GM23248 (cell line): ENCODE measurements at regions not wholly inside any gene's neighbourhood (a gene's known extent, or its start where the extent isn't known, plus 50 kb on each side); places are given as distances from the start of the nearest gene placed in this dataset.

Experiments
- EZH2 ChIP-seq: fragments of 200-600 bp; sonication (generic); IDR thresholded peaks from 2 replicates; pipeline ENCODE4 v1.6.1; 2018; ENCODE audit warnings: antibody characterized with exemption, mild to moderate bottlenecking; ENCODE audit not compliant: insufficient read depth, poor library complexity, severe bottlenecking
- EZH2phosphoT487 ChIP-seq: fragments of 200-600 bp; sonication (generic); IDR thresholded peaks from 2 replicates; pipeline ENCODE4 v1.6.1; 2018; ENCODE audit warnings: antibody characterized with exemption, moderate library complexity, mild to moderate bottlenecking, low read depth; ENCODE audit not compliant: insufficient read depth

DNA sequence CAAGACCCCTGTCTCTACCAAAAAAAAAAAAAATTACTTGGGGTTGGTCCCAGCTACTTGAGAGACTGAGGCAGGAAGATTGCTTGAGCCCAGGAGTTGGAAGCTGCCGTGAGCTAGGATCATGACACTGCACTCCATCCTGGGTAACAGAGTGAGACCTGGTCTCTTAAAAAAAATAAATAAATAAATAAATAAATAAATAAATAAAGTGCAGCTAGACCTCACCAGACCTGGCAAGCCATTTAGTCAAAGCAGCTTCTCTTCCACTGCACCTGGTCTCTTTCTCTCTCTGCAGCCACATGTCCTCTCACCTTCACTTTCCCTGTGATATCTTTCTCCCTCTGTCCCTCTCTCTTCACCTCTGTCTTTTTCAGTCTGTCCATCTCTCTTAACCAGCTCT, 75.2 kb upstream of the CHCHD3 start:
- TF ChIP-seq EZH2 (no peak), EZH2phosphoT487 (no peak)
